Ishikawa (cell line): ENCODE measurements at regions not wholly inside any gene's neighbourhood (a gene's known extent, or its start where the extent isn't known, plus 50 kb on each side); places are given as distances from the start of the nearest gene placed in this dataset.

Source experiments
- CEBPB ChIP-seq: IDR thresholded peaks from 2 replicates; pipeline ENCODE4 v1.6.1; 2012
- CREB1 ChIP-seq: IDR thresholded peaks from 2 replicates; pipeline ENCODE4 v1.6.1; 2012; ENCODE audit warnings: low read depth
- EGR1 ChIP-seq: IDR thresholded peaks from 2 replicates; pipeline ENCODE4 v1.6.1; 2012
- EP300 ChIP-seq: IDR thresholded peaks from 2 replicates; pipeline ENCODE4 v1.6.1; 2012; ENCODE audit warnings: borderline replicate concordance
- FOXM1 ChIP-seq: IDR thresholded peaks from 2 replicates; pipeline ENCODE4 v1.6.1; 2012; ENCODE audit warnings: low read depth, borderline replicate concordance
- MAX ChIP-seq: IDR thresholded peaks from 2 replicates; pipeline ENCODE4 v1.6.1; 2012
- NFIC ChIP-seq: IDR thresholded peaks from 2 replicates; pipeline ENCODE4 v1.6.1; 2012
- RAD21 ChIP-seq: IDR thresholded peaks from 2 replicates; pipeline ENCODE4 v1.6.1; 2012; ENCODE audit warnings: low read depth
- REST ChIP-seq: IDR thresholded peaks from 2 replicates; pipeline ENCODE4 v1.6.1; 2012; ENCODE audit warnings: low read depth, mild to moderate bottlenecking
- TAF1 ChIP-seq: IDR thresholded peaks from 2 replicates; pipeline ENCODE4 v1.6.1; 2012; ENCODE audit warnings: low read depth, mild to moderate bottlenecking
- TCF12 ChIP-seq: IDR thresholded peaks from 2 replicates; pipeline ENCODE4 v1.6.1; 2012; ENCODE audit warnings: low read depth
- TEAD4 ChIP-seq: IDR thresholded peaks from 2 replicates; pipeline ENCODE4 v1.6.1; 2012
- USF1 ChIP-seq: IDR thresholded peaks from 2 replicates; pipeline ENCODE4 v1.6.1; 2012
- YY1 ChIP-seq: IDR thresholded peaks from 2 replicates; pipeline ENCODE4 v1.6.1; 2012; ENCODE audit warnings: low read depth
- ZBTB7A ChIP-seq: IDR thresholded peaks from 2 replicates; pipeline ENCODE4 v1.6.1; 2012; ENCODE audit warnings: low read depth

- no peak for TF ChIP-seq EP300
- no peak for TF ChIP-seq USF1
- no peak for TF ChIP-seq TAF1
- TF ChIP-seq MAX = no peak
- TF ChIP-seq ZBTB7A = no peak
- TF ChIP-seq CREB1 = no peak
- TF ChIP-seq NFIC = no peak
- no peak for TF ChIP-seq CEBPB
- no peak for TF ChIP-seq RAD21
- TF ChIP-seq FOXM1 = no peak
- TF ChIP-seq TEAD4 = no peak
- TF ChIP-seq TCF12 = no peak
- TF ChIP-seq EGR1 = no peak
- no peak for TF ChIP-seq REST
- no peak for TF ChIP-seq YY1
These were observed 154.4 kb downstream of the MACROH2A1 start for GRCh38 chr5:135244620-135245021.

DNA sequence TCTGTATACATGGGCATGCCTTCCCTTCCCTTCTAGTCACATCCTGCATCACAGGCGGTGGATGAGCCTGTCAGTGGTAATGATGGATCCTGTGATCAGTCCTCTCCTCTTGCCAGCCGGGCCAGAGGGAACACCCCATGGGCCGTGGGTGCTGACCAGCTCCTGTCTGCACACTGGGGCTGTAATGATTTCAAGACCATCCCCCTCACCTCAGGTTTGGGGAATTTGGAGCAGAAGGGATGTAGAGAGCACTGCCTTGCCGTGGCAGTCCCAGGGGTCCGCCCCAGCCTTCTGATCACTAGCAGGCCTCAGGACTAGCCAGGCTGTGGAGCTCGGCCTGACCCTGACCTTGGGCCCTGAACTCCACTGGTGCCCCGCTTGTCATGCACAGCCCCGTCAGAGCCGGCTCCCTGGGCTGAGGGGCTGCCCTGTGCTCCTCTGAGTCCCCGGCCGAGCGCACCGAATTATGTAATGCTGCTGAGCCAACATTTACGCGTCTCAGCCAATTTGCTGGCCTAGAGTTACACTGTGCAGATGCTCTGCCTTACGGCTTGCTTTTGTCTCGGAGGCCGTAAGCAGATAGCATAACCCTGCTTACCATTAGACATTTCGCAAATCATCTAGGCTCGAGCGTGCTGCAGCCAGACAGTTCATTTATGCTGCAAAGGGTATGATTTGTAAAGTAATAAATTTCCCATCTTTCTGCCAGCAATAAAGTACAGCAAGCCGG is 155.3 kb downstream of the MACROH2A1 start:
- TF ChIP-seq CREB1 = no peak
- TF ChIP-seq RAD21 = no peak
- TF ChIP-seq CEBPB = no peak
- no peak for TF ChIP-seq YY1
- TF ChIP-seq TAF1 = no peak
- no peak for TF ChIP-seq ZBTB7A
- TF ChIP-seq FOXM1 = no peak
- no peak for TF ChIP-seq TCF12
- no peak for TF ChIP-seq REST
- TF ChIP-seq USF1 = no peak
- TF ChIP-seq EGR1 = no peak
- no peak for TF ChIP-seq EP300

DNA sequence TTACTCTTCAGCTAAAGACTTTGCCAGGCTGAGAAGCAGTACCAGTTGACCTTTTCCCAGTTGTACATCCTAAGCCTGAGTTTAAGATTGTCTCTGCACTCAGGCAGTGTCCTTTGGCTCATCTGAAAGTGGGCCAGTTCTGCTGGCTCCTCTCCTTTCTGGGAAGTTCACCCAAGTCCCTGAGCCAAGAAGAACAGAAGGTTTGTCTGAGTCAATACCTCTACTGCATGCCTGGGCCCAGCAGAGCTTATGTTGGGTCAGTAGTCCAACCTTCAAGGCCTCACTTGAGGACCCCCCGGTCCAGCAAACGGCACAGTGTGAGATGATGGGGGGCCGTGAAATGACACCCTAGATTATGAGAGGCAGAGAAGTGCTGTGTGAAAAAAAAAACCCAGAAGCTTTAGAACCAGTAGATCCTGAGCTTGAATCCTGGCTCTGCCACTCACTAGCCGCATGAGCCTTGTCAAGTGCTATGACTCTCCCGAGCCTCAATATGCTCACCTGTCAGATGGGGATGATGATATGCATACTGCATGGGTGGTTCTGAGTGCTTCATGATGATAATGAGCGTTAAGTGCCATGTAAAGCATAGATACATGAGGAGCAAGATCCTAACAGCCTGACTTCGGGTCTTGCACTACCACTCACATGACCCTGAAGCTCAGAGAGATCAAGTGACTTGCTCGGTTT is 156.0 kb downstream of the MACROH2A1 start:
- no peak for TF ChIP-seq CREB1

DNA sequence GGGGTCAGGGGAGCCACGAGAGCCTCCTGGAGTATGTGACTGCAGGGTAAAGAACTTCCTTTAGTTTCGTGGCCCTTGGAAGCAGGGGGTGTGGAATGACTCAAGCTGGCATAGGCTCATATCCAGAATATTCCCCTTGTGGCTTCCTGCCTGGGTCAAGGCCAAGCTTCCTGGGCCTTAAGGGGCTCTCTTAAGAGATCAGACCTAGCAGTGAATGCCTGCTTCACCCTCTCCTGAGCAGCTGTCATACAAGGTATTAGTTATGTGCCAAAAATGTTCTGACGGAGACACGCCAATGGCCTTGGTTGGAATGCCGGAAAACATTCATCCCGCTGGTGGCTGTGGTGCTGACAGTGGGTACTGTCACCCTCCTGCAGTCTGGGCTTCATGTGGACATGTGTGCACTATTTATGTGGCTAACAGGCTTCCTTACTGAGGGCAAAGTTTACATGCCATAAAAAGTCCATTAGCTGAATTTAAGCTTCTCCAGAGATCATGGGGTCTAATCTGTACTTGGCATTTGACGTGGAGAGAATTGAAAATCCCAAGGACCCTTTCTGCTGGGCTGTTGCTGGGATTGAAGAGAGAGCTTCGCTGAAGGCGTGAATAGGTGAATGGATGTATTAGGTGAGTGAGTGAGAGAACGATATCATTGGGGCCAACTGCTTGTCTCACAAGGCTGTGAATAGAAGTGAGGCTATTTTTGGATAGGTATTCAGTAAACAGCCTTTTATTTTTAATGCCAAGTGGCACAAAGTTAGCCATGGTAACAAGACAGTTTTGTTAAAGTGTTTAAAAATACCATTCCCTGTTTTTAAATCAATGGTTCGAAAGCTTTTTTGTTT is 156.8 kb downstream of the MACROH2A1 start:
- TF ChIP-seq YY1 (no peak), RAD21 (no peak), REST (no peak), CEBPB (no peak), MAX (no peak), TAF1 (no peak), USF1 (no peak), EP300 (no peak), TEAD4 (no peak), TCF12 (no peak), ZBTB7A (no peak), EGR1 (no peak), NFIC (no peak), FOXM1 (no peak)
